BE2C (cell line): ENCODE measurements at regions not wholly inside any gene's neighbourhood (a gene's known extent, or its start where the extent isn't known, plus 50 kb on each side); places are given as distances from the start of the nearest gene placed in this dataset.

Experiments
- DNase-seq: peaks from one replicate; pipeline ENCODE4 v3.0.0-alpha.2; 2020
- H3K27me3 ChIP-seq: fragments of 250-450 bp; sonication (Bioruptor Pico); 2 replicates; pipeline ENCODE4 v1.5.1; 2020; ENCODE audit warnings: mild to moderate bottlenecking
- H3K36me3 ChIP-seq: fragments of 250-450 bp; sonication (Bioruptor Pico); 2 replicates; pipeline ENCODE4 v1.5.1; 2020; ENCODE audit warnings: mild to moderate bottlenecking
- H3K4me1 ChIP-seq: fragments of 250-450 bp; sonication (Bioruptor Pico); 2 replicates; pipeline ENCODE4 v1.5.1; 2020
- H3K4me3 ChIP-seq: 2 replicates; pipeline ENCODE4 v1.5.1; 2011; ENCODE audit warnings: low read depth, low read length
- H3K9me3 ChIP-seq: fragments of 250-450 bp; sonication (Bioruptor Pico); 2 replicates; pipeline ENCODE4 v1.5.1; 2020
- TF ChIP-seq, protein P1 (sequence below): IDR thresholded peaks from 2 replicates; pipeline ENCODE4 v1.5.1; 2012; ENCODE audit warnings: mild to moderate bottlenecking, low read depth, low read length

GRCh38 chr7:1348096-1348822, 111.0 kb downstream of the MICALL2 start:
- H3K4me1 ChIP-seq, result no peaks in the 10 kb centered on the region
- TF ChIP-seq, protein P1, sequence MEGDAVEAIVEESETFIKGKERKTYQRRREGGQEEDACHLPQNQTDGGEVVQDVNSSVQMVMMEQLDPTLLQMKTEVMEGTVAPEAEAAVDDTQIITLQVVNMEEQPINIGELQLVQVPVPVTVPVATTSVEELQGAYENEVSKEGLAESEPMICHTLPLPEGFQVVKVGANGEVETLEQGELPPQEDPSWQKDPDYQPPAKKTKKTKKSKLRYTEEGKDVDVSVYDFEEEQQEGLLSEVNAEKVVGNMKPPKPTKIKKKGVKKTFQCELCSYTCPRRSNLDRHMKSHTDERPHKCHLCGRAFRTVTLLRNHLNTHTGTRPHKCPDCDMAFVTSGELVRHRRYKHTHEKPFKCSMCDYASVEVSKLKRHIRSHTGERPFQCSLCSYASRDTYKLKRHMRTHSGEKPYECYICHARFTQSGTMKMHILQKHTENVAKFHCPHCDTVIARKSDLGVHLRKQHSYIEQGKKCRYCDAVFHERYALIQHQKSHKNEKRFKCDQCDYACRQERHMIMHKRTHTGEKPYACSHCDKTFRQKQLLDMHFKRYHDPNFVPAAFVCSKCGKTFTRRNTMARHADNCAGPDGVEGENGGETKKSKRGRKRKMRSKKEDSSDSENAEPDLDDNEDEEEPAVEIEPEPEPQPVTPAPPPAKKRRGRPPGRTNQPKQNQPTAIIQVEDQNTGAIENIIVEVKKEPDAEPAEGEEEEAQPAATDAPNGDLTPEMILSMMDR, result no peak
- DNase-seq, result no peak
- peaks cover 82% of the 10 kb centered on the region for H3K27me3 ChIP-seq
- no peaks in the 10 kb centered on the region for H3K36me3 ChIP-seq
- no peak overlapping the region for H3K4me3 ChIP-seq
- no peaks in the 10 kb centered on the region for H3K9me3 ChIP-seq

DNA sequence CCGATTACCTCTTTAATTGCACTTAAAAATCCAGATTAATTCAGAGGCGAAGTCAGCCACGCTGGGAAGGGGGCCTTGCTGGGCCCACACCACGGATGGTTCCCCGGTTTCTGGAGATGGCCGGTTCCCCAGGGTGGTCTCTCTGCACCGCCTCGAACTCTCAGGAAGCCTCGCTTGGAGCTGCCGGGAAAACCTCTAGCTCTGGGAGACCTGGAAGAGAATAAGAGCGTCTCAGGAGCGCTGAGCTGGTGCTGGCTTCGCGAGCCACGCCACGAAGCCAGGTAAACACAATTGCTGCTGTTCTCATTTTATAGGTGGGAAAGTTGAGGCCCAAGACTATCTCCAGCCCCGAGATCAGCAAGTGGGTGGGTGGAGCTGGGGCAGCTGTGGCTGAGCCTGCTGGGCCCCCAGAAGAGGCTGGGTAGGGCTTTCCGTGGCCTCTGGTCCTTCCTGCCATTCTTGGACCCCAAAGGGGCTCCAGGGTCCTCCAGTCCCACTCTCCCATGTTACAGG, 110.4 kb downstream of the MICALL2 start:
- TF ChIP-seq, protein P1, result no peak
- no peak for DNase-seq
- Histone ChIP-seq H3K27me3 (peaks cover 87% of the 10 kb centered on the region), H3K4me1 (no peaks in the 10 kb centered on the region), H3K36me3 (no peaks in the 10 kb centered on the region), H3K9me3 (no peaks in the 10 kb centered on the region), H3K4me3 (no peak overlapping the region)

DNA sequence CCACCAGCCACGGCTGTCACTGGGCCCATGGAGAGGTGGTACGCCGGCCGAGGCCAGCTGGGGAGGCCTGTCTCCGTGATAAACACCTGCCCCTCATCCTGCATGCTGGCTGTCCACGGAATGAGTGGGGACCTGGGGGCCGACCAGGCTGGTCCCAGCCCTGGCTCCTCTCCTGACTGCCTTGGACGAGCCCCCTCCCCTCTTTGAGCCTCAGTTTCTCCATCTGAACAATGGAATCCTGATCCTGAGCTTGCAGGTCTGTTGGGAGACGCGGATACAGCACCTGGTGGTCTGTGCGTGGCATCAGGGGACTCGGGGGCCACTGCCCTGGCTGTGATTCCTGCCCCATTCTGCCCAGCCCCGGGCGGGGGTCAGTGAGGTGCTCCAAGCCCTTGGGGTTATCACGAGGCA, 109.9 kb downstream of the MICALL2 start:
- Histone ChIP-seq H3K36me3 (no peaks in the 10 kb centered on the region), H3K27me3 (peaks cover 91% of the 10 kb centered on the region)

GRCh38 chr7:1351881-1352625, 107.2 kb downstream of the MICALL2 start:
- DNase-seq, result no peak
- peaks cover 83% of the 10 kb centered on the region for H3K27me3 ChIP-seq
- no peak overlapping the region for H3K4me3 ChIP-seq
- TF ChIP-seq, protein P1, result no peak
- H3K9me3 ChIP-seq, result no peaks in the 10 kb centered on the region
- no peaks in the 10 kb centered on the region for H3K4me1 ChIP-seq
- H3K36me3 ChIP-seq, result no peaks in the 10 kb centered on the region

More for the DNA sequence above, 109.9 kb downstream of the MICALL2 start:
- H3K9me3 ChIP-seq, result no peaks in the 10 kb centered on the region
- TF ChIP-seq, protein P1, result no peak
- no peak for DNase-seq
- no peaks in the 10 kb centered on the region for H3K4me1 ChIP-seq
- no peak overlapping the region for H3K4me3 ChIP-seq

DNA sequence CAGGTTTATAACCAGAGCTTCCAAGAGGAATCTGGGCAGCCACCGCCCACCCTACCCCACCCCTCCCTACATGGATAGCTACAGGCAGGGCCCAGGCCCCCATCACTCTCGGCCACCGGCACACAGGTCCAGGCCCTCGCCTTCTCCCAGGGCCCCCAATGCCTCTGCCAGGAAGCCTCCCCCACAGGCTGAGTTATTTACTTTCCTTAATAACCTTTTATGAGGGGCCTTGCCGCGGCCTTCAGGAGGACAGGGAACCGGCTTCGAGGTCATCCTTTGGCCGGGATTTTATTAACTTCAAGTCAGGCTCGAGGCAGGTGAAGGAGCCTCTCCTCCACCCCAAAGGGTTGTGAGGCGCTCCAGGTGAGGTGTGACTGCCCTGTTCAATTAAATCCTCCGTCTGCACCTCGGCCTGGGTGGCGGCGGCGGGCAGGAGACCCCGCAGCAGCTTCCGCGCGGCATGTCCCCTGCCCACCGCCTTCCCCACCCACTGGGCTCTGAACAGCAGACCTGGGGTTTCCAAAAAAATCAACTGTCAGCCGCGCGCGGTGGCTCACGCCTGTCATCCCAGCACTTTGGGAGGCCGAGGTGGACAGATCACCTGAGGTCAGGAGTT, 106.5 kb downstream of the MICALL2 start:
- no peak for DNase-seq
- TF ChIP-seq, protein P1, result no peak
- Histone ChIP-seq H3K27me3 (peaks cover 76% of the 10 kb centered on the region), H3K4me1 (no peaks in the 10 kb centered on the region), H3K9me3 (no peaks in the 10 kb centered on the region), H3K36me3 (no peaks in the 10 kb centered on the region), H3K4me3 (no peak overlapping the region)
